Activated naive CD8-positive, alpha-beta T cell treated with anti-CD3 and anti-CD28 coated beads, Interleukin-2, amount 10 ng/mL, durations not matched to agents 7 days and 5 days (primary cell): ENCODE measurements at regions not wholly inside any gene's neighbourhood (a gene's known extent, or its start where the extent isn't known, plus 50 kb on each side); places are given as distances from the start of the nearest gene placed in this dataset.

Experiments
- ATAC-seq: fragments of 150-1000 bp; cut with Tn5 transposase; one replicate; pipeline ENCODE4 v1.10.0; 2021; ENCODE audit warnings: low read depth, moderate library complexity
- POLR2A ChIA-PET: fragments of 350-600 bp; sonication (Branson Sonifier 250); formaldehyde crosslinking; loops from one replicate; lab custom pipeline; 2021; ENCODE audit warnings: antibody characterized with exemption; lab: Charles Lee
- DNase-seq: peaks from one replicate; pipeline ENCODE4 v3.0.0; 2021
- H3K27ac Mint-ChIP-seq: one replicate; pipeline ENCODE4 v1.8.0; 2022; ENCODE audit warnings: mild to moderate bottlenecking, mixed read lengths
- H3K27me3 Mint-ChIP-seq: one replicate; pipeline ENCODE4 v1.8.0; 2022; ENCODE audit warnings: mild to moderate bottlenecking, moderate library complexity, mixed read lengths
- H3K36me3 Mint-ChIP-seq: one replicate; pipeline ENCODE4 v1.8.0; 2021; ENCODE audit warnings: mild to moderate bottlenecking, mixed read lengths
- H3K4me1 Mint-ChIP-seq: one replicate; pipeline ENCODE4 v1.8.0; 2021; ENCODE audit warnings: mixed read lengths
- H3K4me3 Mint-ChIP-seq: one replicate; pipeline ENCODE4 v1.8.0; 2022; ENCODE audit warnings: mild to moderate bottlenecking, moderate library complexity, mixed read lengths
- H3K9me3 Mint-ChIP-seq: one replicate; pipeline ENCODE4 v1.8.0; 2021; ENCODE audit warnings: mixed read lengths

DNA sequence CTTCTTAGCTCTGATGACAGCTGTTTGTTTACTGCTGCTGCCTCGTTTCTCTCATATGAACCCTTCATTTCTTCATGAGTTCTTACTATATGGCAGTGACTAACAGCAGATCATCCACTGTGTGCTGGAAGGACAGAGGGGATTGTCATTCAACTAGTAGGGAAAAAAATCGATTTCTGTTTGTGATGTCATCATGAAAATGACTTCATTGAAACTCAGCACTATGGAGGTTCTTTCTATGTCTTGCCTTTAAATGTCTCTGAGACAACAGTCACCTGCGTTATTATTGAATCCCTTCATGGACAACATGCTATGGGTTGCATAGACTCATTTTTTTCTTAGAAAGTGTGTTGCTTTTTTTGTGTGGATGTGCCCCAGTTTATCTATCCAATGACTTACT, 394.4 kb downstream of the DOK5 start:
- Mint-ChIP-seq H3K27ac (no peak overlapping the region), H3K27me3 (no peaks in the 10 kb centered on the region), H3K4me1 (no peaks in the 10 kb centered on the region), H3K4me3 (no peak overlapping the region), H3K9me3 (no peaks in the 10 kb centered on the region), H3K36me3 (no peaks in the 10 kb centered on the region)
- POLR2A ChIA-PET = no interaction called here
- DNase-seq (no peak), ATAC-seq (no peak)

GRCh38 chr20:54865273-54865672, 389.9 kb downstream of the DOK5 start:
- Mint-ChIP-seq H3K27ac (no peak overlapping the region), H3K36me3 (no peaks in the 10 kb centered on the region), H3K27me3 (no peaks in the 10 kb centered on the region), H3K9me3 (no peaks in the 10 kb centered on the region), H3K4me1 (no peaks in the 10 kb centered on the region), H3K4me3 (no peak overlapping the region)
- POLR2A ChIA-PET = no interaction called here
- DNase-seq = no peak
- ATAC-seq = no peak

GRCh38 chr20:54860716-54861115, 385.3 kb downstream of the DOK5 start:
- Mint-ChIP-seq H3K4me1 (no peaks in the 10 kb centered on the region), H3K4me3 (no peak overlapping the region), H3K27ac (no peak overlapping the region), H3K27me3 (no peaks in the 10 kb centered on the region), H3K9me3 (no peaks in the 10 kb centered on the region), H3K36me3 (no peaks in the 10 kb centered on the region)
- ATAC-seq (no peak), DNase-seq (no peak)
- POLR2A ChIA-PET = no interaction called here

GRCh38 chr20:54856202-54856601, 380.8 kb downstream of the DOK5 start:
- DNase-seq (no peak), ATAC-seq (no peak)
- Mint-ChIP-seq H3K4me3 (no peak overlapping the region), H3K36me3 (no peaks in the 10 kb centered on the region), H3K9me3 (no peaks in the 10 kb centered on the region), H3K27me3 (no peaks in the 10 kb centered on the region), H3K4me1 (no peaks in the 10 kb centered on the region), H3K27ac (no peak overlapping the region)
- POLR2A ChIA-PET = no interaction called here

DNA sequence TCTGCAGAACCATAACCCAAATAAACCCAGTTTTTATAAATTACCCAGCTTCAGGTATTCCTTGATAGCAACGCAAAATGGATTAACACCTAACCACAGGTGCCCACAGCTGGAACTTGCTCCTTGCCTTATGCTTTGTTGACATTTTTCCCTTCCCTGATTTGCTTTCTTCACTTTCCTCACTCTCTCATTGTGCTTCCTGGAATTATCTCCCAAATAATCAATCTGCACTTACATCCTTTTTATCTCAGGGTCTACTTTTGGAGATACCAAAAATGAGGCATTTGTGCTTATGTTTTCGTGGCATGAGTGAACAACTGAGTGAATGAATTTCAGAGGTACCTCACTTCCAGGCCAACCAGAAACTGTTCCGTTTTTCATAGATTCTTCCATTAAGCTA, 374.3 kb downstream of the DOK5 start:
- H3K36me3 Mint-ChIP-seq = no peaks in the 10 kb centered on the region
- no peaks in the 10 kb centered on the region for H3K27me3 Mint-ChIP-seq
- H3K9me3 Mint-ChIP-seq = peaks cover 2% of the 10 kb centered on the region
- H3K27ac Mint-ChIP-seq = no peak overlapping the region
- no peaks in the 10 kb centered on the region for H3K4me1 Mint-ChIP-seq
- H3K4me3 Mint-ChIP-seq = no peak overlapping the region
- DNase-seq (no peak), ATAC-seq (no peak)
- POLR2A ChIA-PET = no interaction called here

DNA sequence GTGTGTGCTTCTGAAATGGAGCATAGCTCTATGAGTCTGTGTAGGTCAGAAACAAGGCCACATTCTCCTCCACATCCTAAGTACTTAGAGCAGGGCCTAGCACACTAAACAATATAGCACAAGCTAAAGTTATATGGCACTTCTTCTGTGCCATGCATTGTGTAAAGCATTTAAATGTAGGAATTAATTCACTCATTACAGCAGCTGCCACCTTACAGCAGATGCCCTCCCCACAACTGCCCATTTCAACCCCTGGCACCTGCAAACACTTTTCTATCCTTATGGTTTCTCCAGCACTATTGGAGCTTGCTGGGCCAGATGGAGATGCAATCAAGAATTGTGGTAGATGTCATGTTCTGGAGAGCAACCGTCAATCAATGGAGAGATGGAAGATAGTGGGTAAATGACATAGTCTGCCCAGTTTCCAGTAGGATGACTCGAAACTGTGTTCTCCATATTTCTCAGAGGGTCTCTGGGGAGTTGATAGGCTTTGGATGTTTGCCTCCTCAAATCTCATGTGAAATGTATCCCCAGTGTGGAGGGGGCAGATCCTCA, 373.7 kb downstream of the DOK5 start:
- H3K27ac Mint-ChIP-seq = no peak overlapping the region
- no peak for DNase-seq
- ATAC-seq = no peak
- no peaks in the 10 kb centered on the region for H3K4me1 Mint-ChIP-seq
- no peaks in the 10 kb centered on the region for H3K36me3 Mint-ChIP-seq
- no peak overlapping the region for H3K4me3 Mint-ChIP-seq
- POLR2A ChIA-PET = no interaction called here
- no peaks in the 10 kb centered on the region for H3K27me3 Mint-ChIP-seq
- peaks cover 2% of the 10 kb centered on the region for H3K9me3 Mint-ChIP-seq

- ATAC-seq (no peak), DNase-seq (no peak)
- Mint-ChIP-seq H3K9me3 (peaks cover 2% of the 10 kb centered on the region), H3K4me3 (no peak overlapping the region), H3K27ac (no peak overlapping the region), H3K4me1 (no peaks in the 10 kb centered on the region), H3K27me3 (no peaks in the 10 kb centered on the region), H3K36me3 (no peaks in the 10 kb centered on the region)
- POLR2A ChIA-PET = no interaction called here
These were observed 372.9 kb downstream of the DOK5 start for GRCh38 chr20:54848262-54848661.

DNA sequence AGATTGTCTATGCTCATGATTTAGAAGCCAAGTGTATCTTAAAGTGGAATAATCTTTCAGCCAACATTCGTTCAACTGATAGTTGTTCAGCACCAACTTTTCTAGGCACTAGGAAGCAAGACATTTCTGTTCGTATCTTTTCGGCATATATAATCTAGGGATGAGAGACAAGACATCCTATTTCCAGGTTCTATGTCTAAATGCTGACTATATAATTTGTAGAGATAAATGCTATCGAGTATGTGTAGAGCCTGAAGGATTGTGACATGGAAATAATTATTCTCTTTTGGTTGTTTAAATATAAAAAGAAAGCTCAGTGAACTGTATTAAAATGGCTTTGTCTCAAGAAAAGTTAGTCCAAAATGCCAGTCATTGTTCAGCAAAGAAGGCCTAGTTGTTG, 371.6 kb downstream of the DOK5 start:
- POLR2A ChIA-PET = no interaction called here
- H3K27me3 Mint-ChIP-seq = no peaks in the 10 kb centered on the region
- no peaks in the 10 kb centered on the region for H3K4me1 Mint-ChIP-seq

DNA sequence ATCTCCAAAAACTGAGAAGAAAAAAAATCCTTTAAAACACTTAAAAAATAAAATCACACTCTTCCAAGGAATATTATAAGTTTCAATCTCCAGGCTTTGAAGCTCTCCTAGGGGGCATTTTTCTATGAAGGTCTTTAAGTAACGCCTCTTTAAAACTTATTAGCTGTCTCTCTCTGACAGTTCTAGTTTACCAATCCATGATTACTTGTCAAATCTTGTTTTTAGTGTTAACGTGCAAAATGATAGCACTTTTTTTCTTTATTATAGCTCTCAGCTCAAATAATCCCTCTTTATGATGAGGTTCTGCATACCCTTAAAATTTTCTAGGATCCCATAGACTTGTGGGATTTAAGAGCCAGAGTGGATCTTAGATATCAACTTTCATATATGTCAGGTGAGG, 369.0 kb downstream of the DOK5 start:
- Mint-ChIP-seq H3K27ac (no peak overlapping the region), H3K9me3 (peaks cover 2% of the 10 kb centered on the region), H3K4me1 (no peaks in the 10 kb centered on the region), H3K36me3 (no peaks in the 10 kb centered on the region), H3K27me3 (no peaks in the 10 kb centered on the region), H3K4me3 (no peak overlapping the region)
- POLR2A ChIA-PET = no interaction called here
- no peak for ATAC-seq
- no peak for DNase-seq

More for the DNA sequence above, 371.6 kb downstream of the DOK5 start:
- DNase-seq (no peak), ATAC-seq (no peak)
- H3K9me3 Mint-ChIP-seq = peaks cover 2% of the 10 kb centered on the region
- no peak overlapping the region for H3K27ac Mint-ChIP-seq
- H3K4me3 Mint-ChIP-seq = no peak overlapping the region
- H3K36me3 Mint-ChIP-seq = no peaks in the 10 kb centered on the region

GRCh38 chr20:54843865-54844264, 368.5 kb downstream of the DOK5 start:
- ATAC-seq (no peak), DNase-seq (no peak)
- no peaks in the 10 kb centered on the region for H3K36me3 Mint-ChIP-seq
- no peak overlapping the region for H3K27ac Mint-ChIP-seq
- H3K9me3 Mint-ChIP-seq = peaks cover 2% of the 10 kb centered on the region
- H3K4me3 Mint-ChIP-seq = no peak overlapping the region
- no peaks in the 10 kb centered on the region for H3K27me3 Mint-ChIP-seq
- POLR2A ChIA-PET = no interaction called here
- no peaks in the 10 kb centered on the region for H3K4me1 Mint-ChIP-seq

DNA sequence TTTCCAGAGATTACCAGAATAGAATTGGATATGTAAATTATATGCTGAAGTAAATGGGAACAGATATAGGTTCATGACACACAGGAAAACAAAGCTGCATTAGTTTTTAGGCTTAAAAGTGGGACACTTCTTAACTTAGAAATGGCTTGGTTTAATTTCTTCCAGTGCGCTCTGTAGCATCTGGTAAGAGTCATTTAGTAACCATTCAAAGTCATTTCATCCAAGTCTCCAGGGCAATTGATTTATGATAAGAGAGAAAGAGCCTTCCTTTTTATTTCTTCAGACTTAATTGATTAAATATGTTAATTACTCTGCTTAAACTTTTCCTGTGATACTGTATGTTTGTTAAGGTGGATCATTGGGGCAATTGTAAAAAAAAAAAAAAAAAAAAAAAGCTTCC, 368.0 kb downstream of the DOK5 start:
- no peak for ATAC-seq

DNA sequence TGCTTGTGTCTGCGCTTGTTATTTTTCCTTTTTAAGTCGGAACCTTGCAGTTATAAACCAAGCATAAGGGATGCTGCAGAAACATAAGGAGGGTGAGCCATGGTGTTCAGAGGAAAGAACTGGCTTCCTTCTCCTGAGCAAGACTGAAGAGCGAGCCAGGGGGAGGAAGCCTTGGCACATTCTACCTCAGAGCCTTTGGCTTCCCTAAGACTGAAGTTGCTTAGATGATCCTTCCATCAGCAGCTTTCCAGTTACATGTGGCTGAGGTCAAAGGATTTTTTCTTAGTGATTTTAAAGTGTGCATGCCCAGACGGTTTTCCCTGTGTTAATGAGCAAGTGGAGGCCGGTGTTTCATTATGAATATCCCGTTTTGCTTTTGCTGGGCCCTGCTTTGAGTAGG, 363.8 kb downstream of the DOK5 start:
- POLR2A ChIA-PET = no interaction called here

More for the DNA sequence above, 368.0 kb downstream of the DOK5 start:
- POLR2A ChIA-PET = no interaction called here
- Mint-ChIP-seq H3K27ac (no peak overlapping the region), H3K36me3 (no peaks in the 10 kb centered on the region), H3K4me3 (no peak overlapping the region), H3K4me1 (no peaks in the 10 kb centered on the region), H3K27me3 (no peaks in the 10 kb centered on the region), H3K9me3 (peaks cover 2% of the 10 kb centered on the region)
- DNase-seq = no peak

DNA sequence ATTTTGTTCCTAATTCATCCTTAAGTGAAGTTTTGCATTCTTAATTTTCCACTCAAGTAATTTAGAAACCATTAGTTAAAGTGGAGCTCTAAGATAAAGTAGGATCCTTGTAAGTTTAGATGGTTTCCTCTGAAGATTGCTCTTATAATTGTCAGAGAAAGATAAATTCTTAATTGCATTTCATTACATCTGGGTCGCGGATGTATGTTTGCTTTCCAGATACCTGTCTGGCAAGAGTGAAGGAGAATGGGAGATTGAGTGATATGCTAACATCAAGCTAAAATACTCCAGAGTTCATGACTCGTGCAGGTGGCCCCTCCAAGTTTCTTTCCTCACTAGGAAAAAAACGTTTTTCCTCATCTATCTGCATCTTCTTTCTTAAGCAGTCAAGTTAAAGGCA, 361.8 kb downstream of the DOK5 start:
- DNase-seq (no peak), ATAC-seq (no peak)
- no peaks in the 10 kb centered on the region for H3K4me1 Mint-ChIP-seq
- no peaks in the 10 kb centered on the region for H3K36me3 Mint-ChIP-seq
- POLR2A ChIA-PET = no interaction called here
- H3K27me3 Mint-ChIP-seq = no peaks in the 10 kb centered on the region
- no peaks in the 10 kb centered on the region for H3K9me3 Mint-ChIP-seq
- no peak overlapping the region for H3K27ac Mint-ChIP-seq
- H3K4me3 Mint-ChIP-seq = no peak overlapping the region

More for the DNA sequence above, 363.8 kb downstream of the DOK5 start:
- no peaks in the 10 kb centered on the region for H3K4me1 Mint-ChIP-seq
- H3K36me3 Mint-ChIP-seq = no peaks in the 10 kb centered on the region
- no peak for ATAC-seq
- DNase-seq = no peak
- H3K27me3 Mint-ChIP-seq = no peaks in the 10 kb centered on the region
- no peak overlapping the region for H3K4me3 Mint-ChIP-seq
- no peaks in the 10 kb centered on the region for H3K9me3 Mint-ChIP-seq
- H3K27ac Mint-ChIP-seq = no peak overlapping the region

DNA sequence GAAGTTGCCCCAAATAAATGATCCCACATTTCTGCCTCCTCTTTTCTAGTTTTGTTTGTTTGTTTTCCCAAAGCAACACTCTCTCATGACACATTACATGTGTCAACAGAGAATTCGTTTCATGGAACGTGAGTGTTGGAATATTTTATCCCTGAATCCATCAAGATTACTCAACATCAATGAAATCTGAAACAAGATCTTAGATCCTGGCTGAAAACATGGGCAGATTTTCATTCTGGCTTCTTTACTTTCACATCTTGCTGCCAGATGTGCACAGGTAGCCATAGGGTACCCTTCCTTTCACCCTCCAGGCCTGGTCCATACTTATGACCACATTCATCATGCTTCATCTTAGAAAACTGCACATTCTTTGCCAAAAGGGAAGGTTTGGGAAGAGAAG, 347.0 kb downstream of the DOK5 start:
- POLR2A ChIA-PET = no interaction called here
- Mint-ChIP-seq H3K4me3 (no peak overlapping the region), H3K4me1 (no peaks in the 10 kb centered on the region), H3K27me3 (no peaks in the 10 kb centered on the region), H3K9me3 (peaks cover 1% of the 10 kb centered on the region), H3K27ac (no peak overlapping the region), H3K36me3 (no peaks in the 10 kb centered on the region)
- no peak for DNase-seq
- no peak for ATAC-seq

- POLR2A ChIA-PET = no interaction called here
- Mint-ChIP-seq H3K4me1 (no peaks in the 10 kb centered on the region), H3K36me3 (no peaks in the 10 kb centered on the region), H3K4me3 (no peak overlapping the region), H3K27me3 (no peaks in the 10 kb centered on the region), H3K27ac (no peak overlapping the region), H3K9me3 (no peaks in the 10 kb centered on the region)
- no peak for DNase-seq
- ATAC-seq = no peak
These were observed 345.0 kb downstream of the DOK5 start for GRCh38 chr20:54820392-54820791.
